ENCODE measurements at regions not wholly inside any gene's neighbourhood (a gene's known extent, or its start where the extent isn't known, plus 50 kb on each side); places are given as distances from the start of the nearest gene placed in this dataset.

- intact Hi-C loops (cut with DNase I), result no loop called here
- DNase-seq, result no peak
Observed at GRCh38 chr11:95293116-95293515, 62.1 kb upstream of the SESN3 start.

DNA sequence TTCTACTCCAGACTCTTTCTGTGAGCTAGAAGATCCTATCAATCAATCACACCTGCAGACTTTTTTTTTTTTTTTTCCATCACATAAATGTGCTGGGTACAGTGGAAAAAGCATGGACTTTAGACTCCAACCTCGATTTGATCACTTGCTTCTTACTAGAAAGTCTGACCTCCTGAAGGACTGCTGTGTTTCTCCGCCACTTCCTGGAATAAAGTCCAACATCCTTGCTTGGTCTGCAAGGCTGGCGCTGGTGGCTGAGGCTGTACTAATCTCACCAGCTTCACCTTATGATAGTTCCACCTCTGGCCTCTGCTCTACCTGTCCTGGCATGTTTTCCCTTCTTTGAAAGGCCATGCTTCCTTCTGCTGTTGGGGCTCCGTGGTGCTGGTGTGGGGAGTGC lies 60.9 kb upstream of the SESN3 start:
- intact Hi-C loops (cut with DNase I), result no loop called here
- DNase-seq, result no peak

DNA sequence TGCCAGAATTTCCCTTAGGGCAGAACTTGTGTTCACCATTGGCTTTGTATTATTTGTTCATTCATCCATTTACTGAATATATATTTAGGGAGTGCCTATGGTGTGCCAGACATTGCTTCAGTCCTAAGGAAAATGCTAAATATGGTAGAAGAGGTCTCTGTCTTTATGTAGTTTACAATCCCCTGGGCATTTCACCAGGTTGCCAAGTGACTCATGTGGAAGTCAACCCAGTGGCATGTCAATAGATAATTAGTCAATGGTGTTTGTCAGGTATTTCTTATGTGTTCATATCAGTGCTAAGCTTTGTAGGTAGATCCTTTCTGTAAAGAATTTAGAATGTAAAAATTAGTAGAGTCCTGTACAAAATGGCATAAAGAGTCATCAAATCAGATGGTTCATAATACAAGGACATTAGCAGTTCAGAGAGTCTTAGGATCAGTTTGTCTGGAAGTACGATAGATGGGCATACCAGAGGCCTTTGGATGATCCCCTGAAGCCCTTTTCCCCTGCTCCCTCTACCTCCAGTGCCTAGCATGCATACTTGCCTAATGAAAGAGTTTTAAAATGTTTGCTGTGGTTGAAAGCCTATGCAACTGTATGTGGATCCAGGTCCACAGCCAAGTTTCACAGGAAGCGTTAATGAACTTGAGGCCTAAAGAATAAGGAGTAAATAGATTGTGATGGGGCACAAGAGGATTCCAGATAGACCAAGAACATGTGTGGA lies 58.5 kb upstream of the SESN3 start:
- intact Hi-C loops (cut with DNase I), result no loop called here
- no peak for DNase-seq

DNA sequence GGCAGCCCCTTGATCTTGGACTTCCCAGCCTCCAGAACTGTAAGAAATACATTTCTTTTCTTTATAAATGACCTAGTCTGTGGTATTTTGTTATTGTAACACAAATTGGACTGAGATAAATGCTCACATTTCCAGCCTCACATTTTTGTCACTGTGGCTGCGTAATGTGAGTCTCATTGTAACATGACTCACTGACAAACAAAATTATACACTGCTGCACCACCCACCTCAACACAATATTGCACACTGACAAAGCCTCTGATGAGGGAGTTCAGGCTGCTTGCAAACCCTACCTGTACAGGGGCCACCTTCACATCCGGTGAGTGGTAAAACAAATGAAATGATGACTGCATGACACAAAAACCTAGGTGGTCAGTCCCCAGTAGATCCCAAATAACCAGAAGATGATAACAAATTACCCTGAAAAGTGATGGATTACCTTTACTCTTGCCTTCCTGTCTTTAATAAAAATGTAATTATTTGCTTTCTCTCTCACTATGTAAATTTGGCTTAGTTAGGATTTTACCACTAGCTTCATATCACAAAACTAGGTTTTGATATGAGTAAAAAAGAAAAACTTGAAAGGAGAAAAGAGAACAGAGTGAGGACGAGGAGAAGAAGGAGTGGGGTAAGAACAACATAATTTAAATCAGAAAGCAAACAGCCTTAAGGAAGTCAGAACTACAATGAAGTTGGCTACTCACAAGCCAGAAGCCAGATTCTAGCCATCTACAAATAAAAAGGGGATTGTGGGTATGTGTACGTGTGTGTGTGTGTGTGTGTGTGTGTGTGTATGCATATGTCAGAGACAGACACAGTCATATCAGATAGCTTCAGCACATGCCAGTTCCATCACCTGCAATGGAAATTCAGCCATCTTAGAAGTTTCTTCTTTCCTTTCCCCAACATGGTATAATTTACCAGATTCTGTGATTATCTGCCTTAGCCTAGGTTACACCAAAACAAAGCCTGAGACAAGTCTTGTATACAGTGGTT lies 53.4 kb upstream of the SESN3 start:
- intact Hi-C loops (cut with DNase I), result no loop called here
- peak in 5 of 42 donors; percentile 12 to 47 (median 31) for DNase-seq

- intact Hi-C loops (cut with DNase I), result no loop called here
- no peak for DNase-seq
Observed at GRCh38 chr11:95283650-95284049, 52.6 kb upstream of the SESN3 start.

DNA sequence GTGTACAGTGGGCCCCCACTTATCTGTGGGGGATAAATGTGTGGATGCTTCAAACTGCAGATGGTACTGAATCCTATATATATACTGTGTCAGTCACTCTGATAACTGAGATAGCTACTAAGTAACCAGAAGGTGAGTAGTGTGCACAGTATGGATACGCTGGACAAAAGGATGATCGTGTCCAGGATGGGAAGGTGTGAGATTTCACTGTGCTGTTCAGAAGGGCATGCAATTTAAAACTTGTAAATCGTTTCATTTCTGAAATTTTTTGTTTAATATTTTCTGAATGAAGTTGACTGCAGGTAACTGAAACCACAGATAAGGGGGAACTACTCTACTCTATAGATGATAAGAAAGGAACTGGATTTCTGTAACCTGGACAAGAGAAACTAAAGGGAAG lies 52.1 kb upstream of the SESN3 start:
- no peak for DNase-seq
- intact Hi-C loops (cut with DNase I), result no loop called here

DNA sequence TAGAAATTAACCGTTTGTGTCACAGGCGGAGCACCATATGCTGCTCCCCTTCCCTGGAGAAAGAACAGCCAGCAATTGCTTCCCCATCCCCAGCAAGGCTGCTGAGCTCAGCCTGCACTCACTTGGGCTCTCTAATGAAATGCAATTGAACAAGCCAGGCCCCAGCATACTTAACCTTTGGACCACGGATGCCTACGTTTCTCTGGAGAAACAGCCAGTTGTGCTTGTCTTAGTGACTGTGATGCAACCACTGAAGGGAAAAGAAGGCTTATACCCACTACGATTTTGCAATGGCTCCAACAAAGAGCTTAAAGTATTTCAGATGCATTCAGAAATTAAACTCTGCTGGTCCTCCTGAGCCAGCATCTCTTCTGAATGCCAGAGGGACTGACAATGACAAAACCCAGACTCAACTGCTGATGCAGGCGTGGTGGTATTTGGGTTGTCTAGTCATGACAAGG lies 51.3 kb upstream of the SESN3 start:
- DNase-seq, result peak in 2 of 42 donors; percentile 19 to 51
- intact Hi-C loops (cut with DNase I), result no loop called here

Measured in head of caudate nucleus (tissue), 42 donors.